H9 (cell line): ENCODE measurements at regions not wholly inside any gene's neighbourhood (a gene's known extent, or its start where the extent isn't known, plus 50 kb on each side); places are given as distances from the start of the nearest gene placed in this dataset.

ENCODE experiments used
- DNase-seq: peaks from one replicate; pipeline ENCODE4 v3.0.0-alpha.2; 2017
- H2AFZ ChIP-seq: one replicate; pipeline ENCODE4 v1.6.1; 2013; ENCODE audit warnings: mild to moderate bottlenecking, low read length, control low read depth, moderate library complexity
- H2AK5ac ChIP-seq: 2 replicates; pipeline ENCODE4 v1.6.1; 2013; ENCODE audit warnings: low read length, control low read depth, mixed read lengths; ENCODE audit not compliant: insufficient read length
- H2BK120ac ChIP-seq: one replicate; pipeline ENCODE4 v1.6.1; 2013; ENCODE audit warnings: low read depth, mild to moderate bottlenecking, low read length, control low read depth, inconsistent platforms; ENCODE audit not compliant: poor library complexity, severe bottlenecking
- H2BK12ac ChIP-seq: 2 replicates; pipeline ENCODE4 v1.6.1; 2013; ENCODE audit warnings: low read length, control low read depth, mixed read lengths, low read depth; ENCODE audit not compliant: insufficient read length
- H2BK15ac ChIP-seq: 2 replicates; pipeline ENCODE4 v1.6.1; 2013; ENCODE audit warnings: low read depth, low read length, control low read depth
- H2BK20ac ChIP-seq: one replicate; pipeline ENCODE4 v1.6.1; 2013; ENCODE audit warnings: low read depth, mild to moderate bottlenecking, low read length, control low read depth, inconsistent platforms; ENCODE audit not compliant: poor library complexity, severe bottlenecking
- H2BK5ac ChIP-seq: 2 replicates; pipeline ENCODE4 v1.6.1; 2013; ENCODE audit warnings: low read length, control low read depth, mixed read lengths; ENCODE audit not compliant: insufficient read length
- H3K14ac ChIP-seq: 2 replicates; pipeline ENCODE4 v1.6.1; 2013; ENCODE audit warnings: low read length, control low read depth; ENCODE audit not compliant: insufficient read depth
- H3K18ac ChIP-seq: 2 replicates; pipeline ENCODE4 v1.6.1; 2013; ENCODE audit warnings: low read depth, mild to moderate bottlenecking, mixed read lengths, low read length, control low read depth; ENCODE audit not compliant: insufficient read length
- H3K23ac ChIP-seq: 2 replicates; pipeline ENCODE4 v1.6.1; 2013; ENCODE audit warnings: low read length, control low read depth, mixed read lengths, low read depth; ENCODE audit not compliant: insufficient read length
- H3K23me2 ChIP-seq: 2 replicates; pipeline ENCODE4 v1.6.1; 2013; ENCODE audit warnings: low read depth, mild to moderate bottlenecking, mixed read lengths, low read length, control low read depth; ENCODE audit not compliant: insufficient read length, poor library complexity, severe bottlenecking
- H3K27ac ChIP-seq: 2 replicates; pipeline ENCODE4 v1.5.1; 2013; ENCODE audit warnings: low read length, control low read depth, mixed read lengths, low read depth; ENCODE audit not compliant: insufficient read length
- H3K27me3 ChIP-seq: 2 replicates; pipeline ENCODE4 v1.6.1; 2013; ENCODE audit warnings: low read length, control low read depth, inconsistent platforms; ENCODE audit not compliant: insufficient read depth
- H3K4ac ChIP-seq: 2 replicates; pipeline ENCODE4 v1.6.1; 2013; ENCODE audit warnings: low read depth, mild to moderate bottlenecking, control low read depth, inconsistent platforms, low read length, moderate library complexity
- H3K4me1 ChIP-seq: 2 replicates; pipeline ENCODE4 v1.6.1; 2013; ENCODE audit warnings: low read length, control low read depth, inconsistent platforms; ENCODE audit not compliant: insufficient read depth
- H3K4me2 ChIP-seq: 2 replicates; pipeline ENCODE4 v1.6.1; 2013; ENCODE audit warnings: low read length, control low read depth, mixed read lengths; ENCODE audit not compliant: insufficient read length, insufficient read depth
- H3K56ac ChIP-seq: 2 replicates; pipeline ENCODE4 v1.6.1; 2013; ENCODE audit warnings: low read depth, mild to moderate bottlenecking, mixed read lengths, low read length, control low read depth; ENCODE audit not compliant: insufficient read length
- H3K79me1 ChIP-seq: 2 replicates; pipeline ENCODE4 v1.6.1; 2013; ENCODE audit warnings: low read depth, mild to moderate bottlenecking, moderate library complexity, low read length, control low read depth, inconsistent platforms; ENCODE audit not compliant: insufficient read depth, poor library complexity, severe bottlenecking
- H3K79me2 ChIP-seq: 2 replicates; pipeline ENCODE4 v1.6.1; 2013; ENCODE audit warnings: low read length, control low read depth, inconsistent platforms; ENCODE audit not compliant: insufficient read depth
- H3K9ac ChIP-seq: 2 replicates; pipeline ENCODE4 v1.6.1; 2013; ENCODE audit warnings: low read length, control low read depth, mixed read lengths; ENCODE audit not compliant: insufficient read length; ENCODE audit errors: extremely low read depth
- H3K9me3 ChIP-seq: one replicate; pipeline ENCODE4 v1.6.1; 2013; ENCODE audit warnings: low read depth, low read length, inconsistent platforms; ENCODE audit not compliant: control insufficient read depth
- H3T11ph ChIP-seq: one replicate; pipeline ENCODE4 v1.6.1; 2013; ENCODE audit warnings: mild to moderate bottlenecking, low read length, control low read depth, inconsistent platforms
- H4K20me1 ChIP-seq: one replicate; pipeline ENCODE4 v1.6.1; 2013; ENCODE audit not compliant: control insufficient read depth, insufficient read length, insufficient read depth
- H4K5ac ChIP-seq: 2 replicates; pipeline ENCODE4 v1.6.1; 2013; ENCODE audit warnings: low read depth, mild to moderate bottlenecking, mixed read lengths, low read length, control low read depth; ENCODE audit not compliant: insufficient read length
- H4K8ac ChIP-seq: replicated peaks from 2 replicates; pipeline ENCODE4 v1.6.1; 2013; ENCODE audit warnings: low read length, control low read depth, mixed read lengths, low read depth; ENCODE audit not compliant: insufficient read length
- H4K91ac ChIP-seq: 2 replicates; pipeline ENCODE4 v1.6.1; 2013; ENCODE audit warnings: low read depth, mild to moderate bottlenecking, moderate library complexity, mixed read lengths, low read length, control low read depth; ENCODE audit not compliant: insufficient read length
- H3K27ac Mint-ChIP-seq, 3 experiments: 2 replicates in 2 of 3; 3 replicates in 1 of 3; pipeline ENCODE4 v1.8.0; 2020 to 2021; ENCODE audit warnings: mixed read lengths in 3 of 3, mild to moderate bottlenecking in 1 of 3, moderate library complexity in 1 of 3
- H3K27me3 Mint-ChIP-seq: 2 replicates; pipeline ENCODE4 v1.8.0; 2021; ENCODE audit warnings: low read depth, mild to moderate bottlenecking, moderate library complexity, mixed read lengths
- H3K36me3 Mint-ChIP-seq, 3 experiments: 2 replicates in 2 of 3; 3 replicates in 1 of 3; pipeline ENCODE4 v1.8.0; 2020 to 2021; ENCODE audit warnings: low read depth in 3 of 3, mixed read lengths in 3 of 3; ENCODE audit not compliant: insufficient read depth in 1 of 3
- H3K4me1 Mint-ChIP-seq, 2 experiments: 2 replicates each; pipeline ENCODE4 v1.8.0; 2020; ENCODE audit warnings: mixed read lengths in 2 of 2
- H3K4me3 Mint-ChIP-seq, 2 experiments: 2 replicates in 1 of 2; 3 replicates in 1 of 2; pipeline ENCODE4 v1.8.0; 2020 to 2021; ENCODE audit warnings: mild to moderate bottlenecking in 2 of 2, mixed read lengths in 2 of 2, moderate library complexity in 1 of 2
- H3K9me3 Mint-ChIP-seq, 2 experiments: 2 replicates in 1 of 2; 3 replicates in 1 of 2; pipeline ENCODE4 v1.8.0; 2020; ENCODE audit warnings: mild to moderate bottlenecking in 2 of 2, mixed read lengths in 2 of 2, moderate library complexity in 1 of 2
- WGBS: extraction: QIAGEN DNeasy Blood & Tissue Kit; methylation state at CpG from one replicate; pipeline ENCODE4 v1.1.7; 2013; ENCODE audit warnings: missing lambda C conversion rate, low lambda C conversion rate, mixed read lengths; ENCODE audit not compliant: insufficient read length; ENCODE audit errors: extremely low coverage; 5-methylcytosine and 5-hydroxymethylcytosine counted together
- TF ChIP-seq, protein P1 (sequence below): fragments of 200-600 bp; sonication (generic); conservative IDR thresholded peaks from 3 replicates; pipeline ENCODE4 v1.8.0; 2021; ENCODE audit warnings: antibody characterized with exemption, mild to moderate bottlenecking

DNA sequence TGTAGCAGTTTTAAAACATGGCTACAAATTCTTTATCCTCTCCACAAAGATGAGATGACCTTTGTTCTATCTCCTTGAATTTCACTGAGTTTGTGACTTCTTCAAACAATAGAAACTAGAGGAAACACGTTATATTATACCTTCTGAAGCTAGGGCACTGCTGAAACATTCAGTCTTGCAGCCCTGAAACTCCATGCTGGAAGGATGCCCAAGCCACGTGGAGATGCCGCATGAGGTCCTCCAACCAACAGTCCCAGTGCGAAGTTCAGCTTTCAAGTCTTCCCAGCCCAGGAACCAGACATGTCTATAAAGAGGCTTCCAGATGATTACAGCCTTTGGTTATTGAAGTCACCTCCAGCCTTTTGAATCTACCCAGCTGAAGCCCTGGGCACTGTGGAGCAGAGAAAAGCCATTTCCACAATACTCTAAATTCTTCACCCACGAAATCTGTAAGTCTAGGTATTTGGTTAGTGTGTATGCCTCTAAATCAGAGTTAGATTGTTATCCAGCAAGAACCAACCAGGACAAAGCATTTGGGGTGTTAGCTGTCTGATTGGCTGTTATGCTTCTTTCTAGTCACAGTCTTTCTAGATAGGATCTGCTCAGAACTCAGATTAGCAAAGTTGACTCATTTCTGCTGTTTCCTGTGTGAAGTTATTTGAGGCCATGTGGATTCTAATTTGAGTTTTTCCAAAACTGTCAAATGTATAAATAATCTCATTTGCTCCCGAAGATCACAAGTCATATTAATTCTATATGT lies 186.5 kb upstream of the TMEM72 start:
- H3K27me3 ChIP-seq, result no peaks in the 10 kb centered on the region
- TF ChIP-seq, protein P1, sequence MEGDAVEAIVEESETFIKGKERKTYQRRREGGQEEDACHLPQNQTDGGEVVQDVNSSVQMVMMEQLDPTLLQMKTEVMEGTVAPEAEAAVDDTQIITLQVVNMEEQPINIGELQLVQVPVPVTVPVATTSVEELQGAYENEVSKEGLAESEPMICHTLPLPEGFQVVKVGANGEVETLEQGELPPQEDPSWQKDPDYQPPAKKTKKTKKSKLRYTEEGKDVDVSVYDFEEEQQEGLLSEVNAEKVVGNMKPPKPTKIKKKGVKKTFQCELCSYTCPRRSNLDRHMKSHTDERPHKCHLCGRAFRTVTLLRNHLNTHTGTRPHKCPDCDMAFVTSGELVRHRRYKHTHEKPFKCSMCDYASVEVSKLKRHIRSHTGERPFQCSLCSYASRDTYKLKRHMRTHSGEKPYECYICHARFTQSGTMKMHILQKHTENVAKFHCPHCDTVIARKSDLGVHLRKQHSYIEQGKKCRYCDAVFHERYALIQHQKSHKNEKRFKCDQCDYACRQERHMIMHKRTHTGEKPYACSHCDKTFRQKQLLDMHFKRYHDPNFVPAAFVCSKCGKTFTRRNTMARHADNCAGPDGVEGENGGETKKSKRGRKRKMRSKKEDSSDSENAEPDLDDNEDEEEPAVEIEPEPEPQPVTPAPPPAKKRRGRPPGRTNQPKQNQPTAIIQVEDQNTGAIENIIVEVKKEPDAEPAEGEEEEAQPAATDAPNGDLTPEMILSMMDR, result no peak
- no peak overlapping the region for H3K56ac ChIP-seq
- no peaks in the 10 kb centered on the region for H3K27me3 Mint-ChIP-seq
- no peak overlapping the region for H3K9ac ChIP-seq
- H3K4me3 Mint-ChIP-seq, result no peak overlapping the region
- no peaks in the 10 kb centered on the region for H4K20me1 ChIP-seq
- no CpG with 5 or more reads among the region's 6 CpGs for WGBS
- no peak overlapping the region for H4K8ac ChIP-seq
- H3K79me1 ChIP-seq, result no peaks in the 10 kb centered on the region
- no peak overlapping the region for H4K91ac ChIP-seq
- H2BK5ac ChIP-seq, result no peak overlapping the region
- no peaks in the 10 kb centered on the region for H3K4me1 ChIP-seq
- no peak overlapping the region for H3T11ph ChIP-seq
- H3K23me2 ChIP-seq, result no peaks in the 10 kb centered on the region
- H4K5ac ChIP-seq, result no peak overlapping the region
- H2AK5ac ChIP-seq, result no peak overlapping the region
- no peak overlapping the region for H3K18ac ChIP-seq
- H3K4me1 Mint-ChIP-seq, result no peaks in the 10 kb centered on the region; a peak in 1 of 4 replicates
- no peak overlapping the region for H2AFZ ChIP-seq
- no peak overlapping the region for H2BK15ac ChIP-seq
- no peaks in the 10 kb centered on the region for H3K79me2 ChIP-seq
- no peak overlapping the region for H2BK120ac ChIP-seq
- no peak overlapping the region for H2BK12ac ChIP-seq
- no peak overlapping the region for H3K4me2 ChIP-seq
- no peaks in the 10 kb centered on the region for H3K9me3 ChIP-seq
- H2BK20ac ChIP-seq, result no peak overlapping the region
- H3K27ac ChIP-seq, result no peak overlapping the region
- H3K27ac Mint-ChIP-seq, result no peak overlapping the region
- no peaks in the 10 kb centered on the region for H3K36me3 Mint-ChIP-seq
- no peak overlapping the region for H3K14ac ChIP-seq
- no peak for DNase-seq
- H3K23ac ChIP-seq, result no peak overlapping the region
- H3K4ac ChIP-seq, result no peak overlapping the region
- no peaks in the 10 kb centered on the region for H3K9me3 Mint-ChIP-seq
